MM.1S (cell line): ENCODE measurements at regions not wholly inside any gene's neighbourhood (a gene's known extent, or its start where the extent isn't known, plus 50 kb on each side); places are given as distances from the start of the nearest gene placed in this dataset.

Experiments used
- DNase-seq: peaks from one replicate; pipeline ENCODE4 v3.0.0-alpha.2; 2015
- H2AFZ ChIP-seq: fragments of 300-600 bp; sonication (generic); 2 replicates; pipeline ENCODE4 v1.6.0; 2016; ENCODE audit warnings: antibody characterized with exemption, low read length
- H3F3A ChIP-seq: fragments of 300-600 bp; sonication (generic); 2 replicates; pipeline ENCODE4 v1.6.1; 2016; ENCODE audit warnings: mild to moderate bottlenecking, antibody characterized with exemption, low read length, moderate library complexity, mixed read lengths; ENCODE audit not compliant: insufficient read depth
- H3K27ac ChIP-seq: fragments of 300-600 bp; sonication (generic); 2 replicates; pipeline ENCODE4 v1.5.1; 2016; ENCODE audit warnings: mild to moderate bottlenecking, low read length
- H3K27me3 ChIP-seq: fragments of 300-600 bp; sonication (generic); replicated peaks from 2 replicates; pipeline ENCODE4 v1.6.0; 2016; ENCODE audit warnings: low read length; ENCODE audit not compliant: insufficient read depth
- H3K36me3 ChIP-seq: fragments of 300-600 bp; sonication (generic); replicated peaks from 2 replicates; pipeline ENCODE4 v1.6.1; 2016; ENCODE audit warnings: mild to moderate bottlenecking, low read length, mixed read lengths; ENCODE audit not compliant: insufficient read depth
- H3K4me1 ChIP-seq: fragments of 300-600 bp; sonication (generic); 2 replicates; pipeline ENCODE4 v1.6.1; 2016; ENCODE audit warnings: low read length, mixed read lengths
- H3K4me2 ChIP-seq: fragments of 300-600 bp; sonication (generic); 2 replicates; pipeline ENCODE4 v1.6.0; 2016; ENCODE audit warnings: low read depth, low read length
- H3K4me3 ChIP-seq: fragments of 300-600 bp; sonication (generic); 2 replicates; pipeline ENCODE4 v1.5.1; 2016; ENCODE audit warnings: low read length, mixed read lengths
- H3K79me2 ChIP-seq: fragments of 300-600 bp; sonication (generic); 2 replicates; pipeline ENCODE4 v1.6.1; 2016; ENCODE audit warnings: mixed run types, low read length, mixed read lengths
- H3K9ac ChIP-seq: fragments of 300-600 bp; sonication (generic); 2 replicates; pipeline ENCODE4 v1.6.1; 2016; ENCODE audit warnings: low read length, mixed read lengths
- H3K9me2 ChIP-seq: fragments of 300-600 bp; sonication (generic); replicated peaks from 2 replicates; pipeline ENCODE4 v1.6.1; 2016; ENCODE audit warnings: mild to moderate bottlenecking, low read length, mixed read lengths; ENCODE audit not compliant: insufficient read depth
- H3K9me3 ChIP-seq: fragments of 300-600 bp; sonication (generic); replicated peaks from 2 replicates; pipeline ENCODE4 v1.6.1; 2016; ENCODE audit warnings: mild to moderate bottlenecking, low read length, mixed read lengths; ENCODE audit not compliant: insufficient read depth
- H4K20me1 ChIP-seq: fragments of 300-600 bp; sonication (generic); 2 replicates; pipeline ENCODE4 v1.6.1; 2016; ENCODE audit warnings: mild to moderate bottlenecking, low read length, moderate library complexity, mixed read lengths; ENCODE audit not compliant: insufficient read depth
- EZH2 ChIP-seq: fragments of 300-600 bp; sonication (generic); optimal IDR thresholded peaks from 2 replicates; pipeline ENCODE3; 2017; ENCODE audit warnings: low read depth, mild to moderate bottlenecking, antibody characterized with exemption, low read length, mixed read lengths
- EZH2phosphoT487 ChIP-seq: fragments of 300-600 bp; sonication (generic); IDR thresholded peaks from 2 replicates; pipeline ENCODE4 v1.6.1; 2018; ENCODE audit warnings: antibody characterized with exemption, low read length
- TF ChIP-seq, protein P1 (sequence below): fragments of 300-600 bp; sonication (generic); IDR thresholded peaks from 2 replicates; pipeline ENCODE4 v1.5.1; 2016; ENCODE audit warnings: antibody characterized with exemption, low read length, mixed read lengths

DNA sequence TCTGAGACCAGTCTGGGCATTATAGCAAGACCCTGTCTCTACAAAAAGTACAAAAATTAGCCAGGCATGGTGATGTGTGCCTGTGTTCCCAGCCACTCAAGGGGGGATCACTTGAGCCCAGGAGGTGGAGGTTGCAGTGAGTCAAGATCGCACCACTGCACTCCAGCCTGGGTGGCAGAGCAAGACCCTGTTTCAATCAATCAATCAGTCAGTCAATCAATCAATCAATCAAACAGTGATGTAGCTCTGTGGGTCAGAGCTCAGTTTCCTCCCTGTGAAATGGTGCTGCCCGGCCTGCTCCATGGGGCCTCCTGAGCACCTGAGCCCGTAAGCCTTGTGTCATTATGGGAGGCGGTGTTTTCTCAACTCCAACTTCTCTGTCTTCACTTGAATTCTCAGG, 167.1 kb upstream of the CIBAR2 start:
- Histone ChIP-seq H4K20me1 (no peaks in the 10 kb centered on the region), H3K79me2 (no peaks in the 10 kb centered on the region), H3F3A (no peaks in the 10 kb centered on the region), H3K9ac (no peak overlapping the region), H3K9me3 (no peaks in the 10 kb centered on the region), H3K9me2 (no peaks in the 10 kb centered on the region), H3K4me3 (no peak overlapping the region), H3K4me1 (no peaks in the 10 kb centered on the region), H2AFZ (no peak overlapping the region), H3K27me3 (peaks cover 80% of the 10 kb centered on the region), H3K4me2 (no peak overlapping the region), H3K36me3 (no peaks in the 10 kb centered on the region), H3K27ac (no peak overlapping the region)
- TF ChIP-seq EZH2phosphoT487: no peak
- no peak for TF ChIP-seq EZH2
- TF ChIP-seq, protein P1, sequence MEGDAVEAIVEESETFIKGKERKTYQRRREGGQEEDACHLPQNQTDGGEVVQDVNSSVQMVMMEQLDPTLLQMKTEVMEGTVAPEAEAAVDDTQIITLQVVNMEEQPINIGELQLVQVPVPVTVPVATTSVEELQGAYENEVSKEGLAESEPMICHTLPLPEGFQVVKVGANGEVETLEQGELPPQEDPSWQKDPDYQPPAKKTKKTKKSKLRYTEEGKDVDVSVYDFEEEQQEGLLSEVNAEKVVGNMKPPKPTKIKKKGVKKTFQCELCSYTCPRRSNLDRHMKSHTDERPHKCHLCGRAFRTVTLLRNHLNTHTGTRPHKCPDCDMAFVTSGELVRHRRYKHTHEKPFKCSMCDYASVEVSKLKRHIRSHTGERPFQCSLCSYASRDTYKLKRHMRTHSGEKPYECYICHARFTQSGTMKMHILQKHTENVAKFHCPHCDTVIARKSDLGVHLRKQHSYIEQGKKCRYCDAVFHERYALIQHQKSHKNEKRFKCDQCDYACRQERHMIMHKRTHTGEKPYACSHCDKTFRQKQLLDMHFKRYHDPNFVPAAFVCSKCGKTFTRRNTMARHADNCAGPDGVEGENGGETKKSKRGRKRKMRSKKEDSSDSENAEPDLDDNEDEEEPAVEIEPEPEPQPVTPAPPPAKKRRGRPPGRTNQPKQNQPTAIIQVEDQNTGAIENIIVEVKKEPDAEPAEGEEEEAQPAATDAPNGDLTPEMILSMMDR: no peak
- DNase-seq: no peak

GRCh38 chr16:85279825-85280545, 167.7 kb upstream of the CIBAR2 start:
- DNase-seq: no peak
- Histone ChIP-seq H3K27ac (no peak overlapping the region), H2AFZ (no peak overlapping the region), H3K4me2 (no peak overlapping the region), H3K27me3 (peaks cover 80% of the 10 kb centered on the region), H3K36me3 (no peaks in the 10 kb centered on the region), H3K9me3 (no peaks in the 10 kb centered on the region), H3K4me1 (no peaks in the 10 kb centered on the region), H3K79me2 (no peaks in the 10 kb centered on the region), H4K20me1 (no peaks in the 10 kb centered on the region), H3K9me2 (no peaks in the 10 kb centered on the region), H3K9ac (no peak overlapping the region), H3F3A (no peaks in the 10 kb centered on the region), H3K4me3 (no peak overlapping the region)
- TF ChIP-seq EZH2: no peak
- TF ChIP-seq, protein P1: no peak
- no peak for TF ChIP-seq EZH2phosphoT487

DNA sequence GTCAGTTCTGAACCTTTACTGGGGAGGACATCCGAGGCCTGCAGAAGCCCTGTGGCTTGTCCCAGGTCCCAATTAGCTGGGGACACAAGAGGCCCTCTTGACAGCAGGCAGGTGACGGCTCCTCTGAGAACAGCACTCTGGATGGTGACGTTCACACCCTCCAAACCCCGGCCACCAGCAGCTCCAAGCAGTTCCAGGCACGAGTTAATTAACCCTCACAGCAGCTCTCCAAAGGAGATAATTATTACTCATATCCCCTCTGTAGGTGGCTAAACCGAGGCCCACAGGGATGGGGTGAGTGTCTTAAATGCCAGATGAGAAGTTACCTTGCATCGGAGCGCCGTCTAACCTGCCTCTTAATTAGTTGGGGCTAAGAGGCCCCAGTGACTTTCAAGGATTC, 168.9 kb upstream of the CIBAR2 start:
- H2AFZ ChIP-seq: no peak overlapping the region
- H3K27me3 ChIP-seq: peaks cover 84% of the 10 kb centered on the region
- TF ChIP-seq, protein P1: no peak
- no peak for TF ChIP-seq EZH2phosphoT487
- TF ChIP-seq EZH2: no peak
- no peak overlapping the region for H3K9ac ChIP-seq
- no peaks in the 10 kb centered on the region for H3K9me2 ChIP-seq
- H3K9me3 ChIP-seq: no peaks in the 10 kb centered on the region
- H3K27ac ChIP-seq: no peak overlapping the region
- H3K36me3 ChIP-seq: no peaks in the 10 kb centered on the region
- DNase-seq: no peak
- H4K20me1 ChIP-seq: no peaks in the 10 kb centered on the region
- H3K4me1 ChIP-seq: no peaks in the 10 kb centered on the region
- H3K79me2 ChIP-seq: no peaks in the 10 kb centered on the region
- no peaks in the 10 kb centered on the region for H3F3A ChIP-seq
- no peak overlapping the region for H3K4me3 ChIP-seq
- H3K4me2 ChIP-seq: no peak overlapping the region
